Nephron progenitor cell (in vitro differentiated cells): ENCODE measurements at regions not wholly inside any gene's neighbourhood (a gene's known extent, or its start where the extent isn't known, plus 50 kb on each side); places are given as distances from the start of the nearest gene placed in this dataset.

Source experiments
- DNase-seq: peaks from one replicate; pipeline ENCODE4 v3.0.0; 2021
- H3K27ac Mint-ChIP-seq: 2 replicates; pipeline ENCODE4 v1.8.0; 2021; ENCODE audit warnings: mild to moderate bottlenecking, moderate library complexity, mixed read lengths
- H3K27me3 Mint-ChIP-seq: 2 replicates; pipeline ENCODE4 v1.8.0; 2021; ENCODE audit warnings: mild to moderate bottlenecking, low read depth, mixed read lengths; ENCODE audit not compliant: poor library complexity
- H3K36me3 Mint-ChIP-seq: 2 replicates; pipeline ENCODE4 v1.8.0; 2021; ENCODE audit warnings: low read depth, mixed read lengths
- H3K4me1 Mint-ChIP-seq: 2 replicates; pipeline ENCODE4 v1.8.0; 2021; ENCODE audit warnings: mixed read lengths
- H3K4me3 Mint-ChIP-seq: 2 replicates; pipeline ENCODE4 v1.8.0; 2021; ENCODE audit warnings: mild to moderate bottlenecking, moderate library complexity, mixed read lengths
- H3K9me3 Mint-ChIP-seq: 2 replicates; pipeline ENCODE4 v1.8.0; 2021; ENCODE audit warnings: mild to moderate bottlenecking, moderate library complexity, mixed read lengths
- CTCF ChIP-seq: fragments of 200-600 bp; sonication (generic); IDR thresholded peaks from 2 replicates; pipeline ENCODE4 v1.5.0; 2021; ENCODE audit warnings: antibody characterized with exemption

GRCh38 chr11:92313784-92314183, 89.2 kb downstream of the FAT3 start:
- TF ChIP-seq CTCF = no peak
- Mint-ChIP-seq H3K4me3 (no peak overlapping the region), H3K4me1 (peaks cover 46% of the 10 kb centered on the region), H3K9me3 (peaks cover under 1% of the 10 kb centered on the region), H3K27ac (no peak overlapping the region), H3K27me3 (peaks cover 3% of the 10 kb centered on the region), H3K36me3 (peaks cover 15% of the 10 kb centered on the region)
- DNase-seq = no peak

GRCh38 chr11:92314499-92314898, 89.9 kb downstream of the FAT3 start:
- peak overlapping the region; percentile 72 for H3K27ac Mint-ChIP-seq

GRCh38 chr11:92316106-92316809, 91.6 kb downstream of the FAT3 start:
- Mint-ChIP-seq H3K4me1 (peaks cover 29% of the 10 kb centered on the region), H3K9me3 (peaks cover 10% of the 10 kb centered on the region), H3K4me3 (no peak overlapping the region), H3K36me3 (peaks cover 30% of the 10 kb centered on the region), H3K27me3 (peaks cover 3% of the 10 kb centered on the region), H3K27ac (no peak overlapping the region)
- TF ChIP-seq CTCF = no peak
- DNase-seq = no peak

More at GRCh38 chr11:92314499-92314898, 89.9 kb downstream of the FAT3 start:
- Mint-ChIP-seq H3K4me1 (peaks cover 39% of the 10 kb centered on the region), H3K36me3 (peaks cover 22% of the 10 kb centered on the region), H3K27me3 (peaks cover 3% of the 10 kb centered on the region), H3K4me3 (no peak overlapping the region), H3K9me3 (peaks cover 6% of the 10 kb centered on the region)
- DNase-seq = no peak
- no peak for TF ChIP-seq CTCF

GRCh38 chr11:92317222-92317621, 92.6 kb downstream of the FAT3 start:
- peaks cover 37% of the 10 kb centered on the region for H3K36me3 Mint-ChIP-seq
- H3K9me3 Mint-ChIP-seq = peaks cover 18% of the 10 kb centered on the region
- DNase-seq = no peak
- H3K4me3 Mint-ChIP-seq = no peak overlapping the region
- H3K27ac Mint-ChIP-seq = no peak overlapping the region
- no peak for TF ChIP-seq CTCF
- peaks cover 3% of the 10 kb centered on the region for H3K27me3 Mint-ChIP-seq
- H3K4me1 Mint-ChIP-seq = peaks cover 20% of the 10 kb centered on the region

- H3K9me3 Mint-ChIP-seq = peaks cover 23% of the 10 kb centered on the region
- H3K27ac Mint-ChIP-seq = no peak overlapping the region
- H3K36me3 Mint-ChIP-seq = peaks cover 42% of the 10 kb centered on the region
- TF ChIP-seq CTCF = no peak
- DNase-seq = no peak
- H3K4me1 Mint-ChIP-seq = peaks cover 20% of the 10 kb centered on the region
- H3K27me3 Mint-ChIP-seq = peaks cover 3% of the 10 kb centered on the region
- no peak overlapping the region for H3K4me3 Mint-ChIP-seq
These were observed 93.1 kb downstream of the FAT3 start for GRCh38 chr11:92317721-92318120.

- peaks cover 3% of the 10 kb centered on the region for H3K27me3 Mint-ChIP-seq
- H3K9me3 Mint-ChIP-seq = peaks cover 52% of the 10 kb centered on the region
- no peak for TF ChIP-seq CTCF
These were observed 97.6 kb downstream of the FAT3 start for GRCh38 chr11:92322225-92322624.

More at GRCh38 chr11:92322225-92322624, 97.6 kb downstream of the FAT3 start:
- DNase-seq = no peak
- peaks cover 58% of the 10 kb centered on the region for H3K36me3 Mint-ChIP-seq
- peaks cover 7% of the 10 kb centered on the region for H3K4me1 Mint-ChIP-seq
- no peak overlapping the region for H3K27ac Mint-ChIP-seq
- H3K4me3 Mint-ChIP-seq = no peak overlapping the region
